GM18867 (cell line): ENCODE measurements at regions not wholly inside any gene's neighbourhood (a gene's known extent, or its start where the extent isn't known, plus 50 kb on each side); places are given as distances from the start of the nearest gene placed in this dataset.

ENCODE experiments used
- ATAC-seq: cut with Tn5 transposase; IDR thresholded peaks from one replicate; pipeline ENCODE4 v1.9.1; 2021; ENCODE audit warnings: mild to moderate bottlenecking, moderate library complexity; ENCODE audit not compliant: unreplicated experiment

DNA sequence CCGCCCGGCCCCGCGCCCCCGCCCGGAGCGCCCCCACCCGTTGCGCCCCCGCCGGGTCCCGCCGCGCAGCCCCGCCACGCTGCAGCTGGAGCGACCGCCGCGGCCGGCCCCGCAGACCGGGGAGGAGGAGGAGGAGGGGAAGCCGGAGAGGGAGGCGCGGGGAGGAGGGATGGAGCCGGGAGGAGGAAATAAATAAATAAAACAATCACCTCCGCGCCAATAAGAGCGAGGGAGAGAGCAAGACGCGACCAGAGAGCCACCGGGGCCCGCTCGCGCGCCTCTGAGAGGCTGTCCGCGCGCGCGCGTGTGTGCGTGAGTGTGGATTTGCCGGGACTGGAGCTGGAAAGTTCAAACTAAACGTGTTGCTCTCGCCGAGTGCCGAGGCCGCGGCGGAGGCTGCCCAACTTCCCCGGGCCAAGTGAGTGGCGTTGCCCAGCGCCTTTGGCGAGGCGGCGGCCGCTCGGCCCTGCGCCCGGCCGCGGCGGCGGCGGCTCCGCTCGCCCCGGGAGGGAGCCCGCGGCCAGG is 2184.4 kb upstream of the TENM3 start:
- no peak for ATAC-seq

DNA sequence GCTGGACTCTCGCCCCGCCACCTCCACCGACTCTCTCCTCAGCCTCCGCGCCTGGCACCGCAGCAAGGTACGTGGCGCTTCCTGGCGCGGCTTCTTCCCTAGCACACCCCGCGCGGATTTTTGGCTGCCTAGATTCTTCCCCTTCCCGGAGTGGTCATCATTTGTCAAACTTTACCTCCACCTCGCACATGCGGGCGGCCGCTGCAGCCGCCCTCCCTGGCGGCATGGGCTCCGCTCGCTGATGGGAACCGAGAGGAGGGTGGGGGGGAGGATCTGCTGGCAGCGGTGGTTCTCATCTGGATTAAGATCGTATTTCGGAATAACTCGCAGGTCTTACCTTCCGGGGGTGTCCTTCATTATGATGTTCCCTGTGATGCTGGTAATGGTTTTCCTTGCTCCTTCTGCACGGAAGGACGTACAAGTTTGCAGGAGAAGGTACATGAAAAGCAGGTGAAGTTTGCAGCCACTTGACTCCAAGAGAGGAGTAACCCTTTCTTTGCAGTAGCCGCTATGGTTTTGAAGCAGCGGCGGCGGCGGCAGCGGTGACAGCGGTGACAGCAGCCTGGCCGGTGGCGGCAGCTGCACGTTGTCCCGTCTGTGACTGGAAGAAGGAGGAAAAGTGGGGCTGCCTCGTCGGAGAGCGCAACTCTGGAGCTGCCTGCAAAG is 2183.9 kb upstream of the TENM3 start:
- ATAC-seq, result no peak

DNA sequence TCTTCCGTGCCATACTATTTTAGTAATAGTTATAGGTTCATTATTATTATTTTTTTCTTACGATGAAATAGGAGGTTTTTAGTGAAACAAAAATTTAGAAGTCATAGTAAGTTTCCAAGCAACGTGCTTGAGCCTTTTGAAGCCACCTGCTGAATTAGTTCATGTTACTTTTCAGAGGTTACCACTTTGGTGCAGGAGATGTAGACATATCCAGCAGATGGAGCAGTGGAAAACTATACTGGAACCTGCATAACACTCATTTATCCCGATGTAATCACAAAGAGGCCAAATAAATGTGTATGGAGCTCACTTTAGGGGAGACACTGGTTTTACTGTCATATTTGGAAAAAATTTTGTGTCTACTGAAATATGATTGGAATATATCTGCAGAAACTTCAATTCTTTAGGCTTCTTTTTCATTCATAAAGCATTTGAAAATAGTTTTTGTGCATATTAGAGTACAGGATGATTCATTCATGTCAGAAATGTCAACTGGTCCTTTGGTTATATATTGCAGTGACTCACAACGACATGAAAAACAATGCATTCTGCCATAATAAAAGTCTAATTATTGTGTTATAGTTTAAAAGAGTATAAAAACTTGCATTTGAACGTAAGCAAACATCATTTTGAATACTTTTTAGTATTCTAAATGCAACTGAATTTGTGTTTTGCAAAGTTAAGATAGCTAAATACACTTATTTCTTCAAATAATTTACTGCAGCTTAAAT is 2182.9 kb upstream of the TENM3 start:
- ATAC-seq, result no peak

DNA sequence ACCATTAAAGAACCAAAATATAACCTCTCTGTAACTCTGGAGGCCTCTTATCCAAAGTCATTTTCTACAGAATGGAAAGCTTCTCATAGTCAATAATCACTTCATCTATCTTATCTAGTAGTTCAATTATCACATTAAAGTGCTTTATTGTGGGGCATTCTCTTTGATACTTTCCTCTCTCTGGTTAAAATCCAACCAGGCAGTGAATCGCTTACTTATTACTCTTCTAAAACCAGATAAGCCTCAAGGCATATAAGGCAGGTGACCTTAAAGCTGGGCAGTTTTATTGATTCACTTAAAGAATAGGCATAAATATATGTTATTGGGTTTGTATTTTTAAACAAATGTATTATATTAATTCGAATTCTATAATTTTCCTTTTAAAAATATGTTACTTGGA is 2162.1 kb upstream of the TENM3 start:
- no peak for ATAC-seq

DNA sequence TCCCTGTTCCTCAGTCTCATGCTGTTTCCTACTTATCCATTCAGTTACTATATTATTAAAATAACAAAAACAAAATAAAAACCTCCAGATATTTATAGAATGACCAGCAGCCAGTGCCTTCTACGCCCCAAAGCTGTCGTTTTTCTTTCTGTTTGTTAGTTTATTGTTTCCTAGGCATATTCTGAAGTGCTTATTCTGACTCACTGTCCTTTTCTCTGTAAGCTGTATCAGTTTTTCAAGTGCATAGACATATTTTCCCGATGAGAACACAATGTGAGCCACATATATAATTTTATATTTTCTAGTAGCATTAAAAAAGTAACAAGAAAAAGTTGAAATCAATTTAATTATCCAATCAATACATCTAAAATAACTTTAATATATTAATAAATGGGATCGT is 2158.6 kb upstream of the TENM3 start:
- no peak for ATAC-seq

DNA sequence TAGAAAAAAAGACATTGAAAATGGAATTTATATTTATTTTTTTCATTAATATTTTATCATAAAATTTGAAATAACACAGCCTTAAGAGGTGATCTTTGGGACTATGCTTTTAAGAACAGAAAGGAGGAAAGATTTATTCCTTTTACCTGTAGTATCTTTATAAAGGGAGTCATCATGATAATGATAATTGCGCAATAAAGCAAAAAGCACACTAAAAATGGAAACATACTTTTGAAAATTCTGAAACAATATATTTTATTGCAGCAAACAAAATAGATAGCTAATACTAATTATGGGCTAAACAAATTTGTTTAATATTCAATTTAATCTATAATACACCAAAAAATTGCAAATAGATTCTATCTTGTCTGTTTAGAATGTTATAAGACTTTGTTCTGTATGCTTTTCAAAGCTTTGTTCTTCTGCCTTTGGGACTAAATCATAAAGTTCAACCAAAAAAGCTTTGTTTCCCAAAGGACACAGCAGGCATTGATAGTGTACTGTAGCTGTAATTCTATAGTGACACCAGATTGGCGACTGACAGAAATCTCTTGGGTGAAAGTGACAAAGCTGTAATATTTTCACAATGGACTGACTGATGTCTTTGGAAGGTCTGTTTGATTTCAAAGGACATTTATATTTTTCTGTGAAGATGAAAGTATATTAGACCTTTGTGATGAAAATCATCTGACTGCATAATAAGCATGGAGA is 2156.6 kb upstream of the TENM3 start:
- ATAC-seq, result no peak

DNA sequence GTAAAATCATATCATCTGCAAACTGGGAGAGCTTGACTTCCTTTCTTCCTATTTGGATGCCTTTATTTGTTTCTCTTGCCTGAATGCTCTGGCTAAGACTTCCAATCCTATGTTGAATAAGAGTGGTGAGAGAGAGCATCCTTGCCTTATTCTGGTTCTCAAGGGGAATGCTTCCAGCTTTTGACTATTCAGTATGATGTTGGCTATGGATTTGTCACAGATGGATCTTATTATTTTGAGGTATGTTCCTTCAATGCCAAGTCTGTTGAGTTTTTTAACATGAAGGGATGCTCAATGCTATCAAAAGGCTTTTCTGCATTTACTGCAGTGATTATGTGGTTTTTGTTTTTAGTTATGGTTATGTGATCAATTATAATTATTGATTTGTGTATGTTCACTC is 2144.6 kb upstream of the TENM3 start:
- ATAC-seq, result no peak

DNA sequence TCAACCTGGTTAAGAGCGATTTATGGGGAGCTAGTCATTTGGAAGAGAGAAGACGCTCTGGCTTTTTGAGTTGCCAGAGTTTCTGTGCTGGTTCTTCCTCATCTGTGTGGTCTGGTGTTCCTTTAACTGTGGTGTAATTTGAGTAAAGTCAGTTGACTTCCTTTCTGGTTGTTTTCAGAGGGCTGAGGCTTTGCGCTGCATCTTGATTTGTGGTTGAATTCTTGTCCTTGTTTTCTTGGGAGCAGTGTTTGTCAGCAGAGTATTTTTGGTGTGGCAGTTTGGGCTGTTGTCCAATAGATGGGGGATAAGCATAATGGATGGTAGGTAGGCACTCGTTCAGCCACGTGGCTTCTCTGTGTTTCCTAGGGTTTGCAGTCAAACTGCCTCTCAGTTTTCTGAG is 2143.2 kb upstream of the TENM3 start:
- ATAC-seq, result no peak

DNA sequence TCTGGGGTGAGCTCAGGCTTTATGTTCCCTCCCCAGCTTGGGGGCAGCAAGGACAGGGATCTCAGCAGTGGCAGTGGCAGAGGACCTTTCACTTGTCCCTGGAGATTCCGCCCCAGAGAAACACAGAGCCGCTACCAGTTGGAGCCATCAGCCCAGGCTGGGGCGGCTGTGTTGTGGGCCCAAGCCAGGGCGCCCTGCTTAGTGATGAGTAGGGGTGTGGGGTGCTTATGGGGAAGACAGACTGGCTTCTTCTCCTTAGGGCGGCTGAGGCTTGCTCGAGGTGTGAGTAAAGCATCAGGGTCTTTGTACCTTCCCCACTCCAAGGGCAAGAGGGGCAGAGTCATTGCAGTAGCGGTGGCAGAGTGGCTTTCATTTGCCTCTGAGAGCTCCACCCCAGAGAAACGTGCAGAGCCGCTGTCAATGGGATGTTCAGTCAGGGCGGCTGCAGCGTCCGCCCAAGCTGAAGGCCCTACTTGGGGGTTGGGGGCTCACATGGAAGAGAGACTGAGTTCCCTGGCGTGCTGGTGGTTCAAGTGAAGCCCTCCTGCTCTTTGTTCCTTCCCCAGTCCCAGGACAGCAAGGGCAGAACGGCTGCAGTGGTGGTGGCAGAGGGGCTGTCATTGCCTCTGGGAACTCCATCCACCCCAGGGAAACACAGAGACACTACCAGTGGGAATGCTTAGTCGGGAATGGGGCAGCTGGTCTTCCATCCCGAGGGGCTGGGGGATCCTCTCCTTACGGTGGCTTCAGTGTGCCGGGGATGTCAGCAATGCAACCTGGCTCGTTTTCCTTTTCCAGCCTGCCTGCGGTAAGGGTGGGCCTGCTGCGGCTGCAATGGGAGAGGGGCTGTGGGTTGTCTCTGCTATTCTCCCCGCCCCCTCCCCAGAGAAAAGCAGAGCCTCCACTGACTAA is 2142.5 kb upstream of the TENM3 start:
- ATAC-seq, result no peak

DNA sequence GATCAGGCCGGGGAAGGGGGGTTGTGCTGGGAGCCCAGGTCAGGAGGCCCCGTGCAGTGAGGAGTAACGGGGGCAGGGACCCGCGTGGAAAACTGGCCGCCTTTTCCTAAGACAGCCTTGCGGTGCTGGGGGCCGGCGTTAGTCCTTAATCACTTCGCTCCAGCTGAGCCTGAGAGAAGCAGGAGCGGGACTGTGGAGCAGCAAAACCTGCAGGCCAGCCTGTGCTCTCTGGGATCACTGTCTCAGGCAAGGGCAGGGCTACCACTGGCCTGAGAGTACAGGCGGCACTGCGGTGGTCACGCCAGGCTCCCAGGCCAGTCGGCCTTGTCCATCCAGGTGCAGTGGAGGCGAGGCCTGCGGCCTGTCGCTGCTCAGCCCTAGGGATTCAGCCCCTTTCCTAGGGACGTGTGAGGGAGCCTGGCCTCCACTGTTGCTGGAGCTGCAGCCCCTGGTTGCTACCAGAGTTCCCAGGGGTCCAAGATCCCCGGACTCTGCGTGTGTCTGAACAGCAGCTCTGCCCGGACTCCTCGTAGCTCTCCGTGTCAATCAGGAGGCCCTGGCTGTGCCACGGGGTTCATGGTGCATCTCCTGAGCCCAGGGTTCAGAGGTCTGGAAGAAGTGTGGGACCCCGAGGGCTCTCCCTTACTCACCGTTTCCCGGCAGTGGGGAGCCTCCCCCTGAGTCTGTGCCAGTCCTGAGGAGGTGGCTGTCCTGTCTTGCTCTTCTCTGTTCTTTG is 2141.7 kb upstream of the TENM3 start:
- no peak for ATAC-seq

DNA sequence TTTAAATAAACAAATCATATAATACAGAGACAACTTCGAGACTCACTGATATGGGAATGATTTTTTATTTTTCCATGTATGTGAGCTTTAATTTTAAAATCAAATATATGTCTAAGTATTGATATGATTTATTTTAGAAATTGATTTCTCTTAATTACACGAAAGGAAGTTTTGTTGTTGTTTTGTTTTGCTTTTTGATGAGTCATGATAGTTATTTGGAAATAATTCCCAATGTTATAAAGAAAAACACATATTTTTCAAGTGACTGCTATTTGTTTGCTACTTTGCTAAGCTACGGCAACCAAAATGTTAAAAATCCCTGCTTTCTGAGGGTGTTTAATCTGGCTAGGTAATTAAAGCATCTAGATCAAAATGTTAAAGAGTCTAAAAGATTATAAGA is 2139.4 kb upstream of the TENM3 start:
- ATAC-seq, result no peak

DNA sequence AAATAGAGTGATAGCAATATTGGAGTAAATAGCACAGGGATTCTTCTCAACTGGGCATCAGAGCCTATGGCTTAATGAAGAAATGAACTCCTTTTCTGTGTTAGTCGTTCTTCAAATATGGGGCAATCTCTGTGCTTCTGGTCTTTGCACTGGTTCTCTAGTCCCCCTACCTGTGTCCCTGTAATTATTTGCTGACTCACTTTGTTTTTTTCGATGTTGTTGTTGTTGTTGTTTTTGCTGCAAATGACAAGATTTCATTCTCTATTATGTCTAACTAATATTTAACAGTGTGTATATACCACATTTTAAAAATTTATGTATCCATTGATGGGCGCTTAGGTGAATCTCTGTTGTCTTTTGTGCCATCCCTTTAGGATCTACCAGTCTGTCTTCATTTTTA is 2137.8 kb upstream of the TENM3 start:
- no peak for ATAC-seq

DNA sequence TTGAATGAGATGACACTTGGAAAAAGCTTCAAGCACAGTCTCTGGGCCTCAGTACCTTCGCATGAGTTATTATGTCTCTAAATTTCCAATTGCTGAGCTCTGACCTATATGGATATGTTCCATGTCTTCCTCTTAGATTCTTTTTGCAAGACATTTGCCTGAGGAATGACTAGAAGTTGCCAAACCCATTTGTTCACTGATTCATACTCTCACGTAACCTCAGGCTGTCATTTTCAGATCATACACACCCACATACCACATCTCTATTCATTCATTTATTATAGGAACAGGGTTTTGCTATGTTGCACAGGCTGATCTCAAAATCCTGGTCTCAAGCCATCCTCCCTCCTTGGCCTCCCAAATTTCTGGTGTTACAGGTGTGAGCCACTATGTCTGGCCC is 2137.1 kb upstream of the TENM3 start:
- no peak for ATAC-seq

DNA sequence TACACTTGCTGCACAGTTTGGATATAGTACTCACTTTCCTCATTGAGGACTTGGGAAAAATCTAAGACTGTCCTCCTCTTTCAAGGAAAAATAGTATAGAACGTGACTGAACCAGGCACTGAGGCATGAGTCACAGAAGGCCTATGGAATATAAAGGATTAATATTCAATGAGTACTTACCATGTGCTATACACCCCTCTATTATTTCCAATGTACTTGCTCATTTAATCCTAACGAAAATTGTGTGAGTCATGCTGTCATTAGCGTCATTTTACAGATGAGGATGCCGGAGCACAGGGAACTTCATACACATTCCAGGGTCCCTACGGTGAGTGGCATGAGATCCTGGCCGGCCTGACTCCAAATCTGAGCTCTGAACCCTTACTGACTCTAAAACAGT is 2136.2 kb upstream of the TENM3 start:
- no peak for ATAC-seq

DNA sequence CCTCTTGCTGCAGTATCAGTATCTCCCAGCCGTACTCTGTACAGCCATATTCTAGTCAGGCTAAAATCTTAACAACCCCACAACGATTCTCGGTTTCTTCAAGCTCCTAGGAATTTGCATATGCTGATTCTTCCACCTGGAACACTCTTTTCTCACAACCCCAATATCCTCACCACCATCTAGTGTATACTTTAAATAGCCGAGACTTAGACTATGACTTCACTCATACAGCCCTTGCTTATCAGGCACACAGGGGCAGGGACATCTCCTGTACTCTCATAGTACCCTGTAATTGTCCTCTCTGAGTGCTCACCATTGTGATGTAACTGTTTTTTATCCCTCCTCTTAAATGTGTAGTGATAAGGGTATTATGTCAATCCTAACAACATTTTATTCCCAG is 2126.4 kb upstream of the TENM3 start:
- ATAC-seq, result no peak

DNA sequence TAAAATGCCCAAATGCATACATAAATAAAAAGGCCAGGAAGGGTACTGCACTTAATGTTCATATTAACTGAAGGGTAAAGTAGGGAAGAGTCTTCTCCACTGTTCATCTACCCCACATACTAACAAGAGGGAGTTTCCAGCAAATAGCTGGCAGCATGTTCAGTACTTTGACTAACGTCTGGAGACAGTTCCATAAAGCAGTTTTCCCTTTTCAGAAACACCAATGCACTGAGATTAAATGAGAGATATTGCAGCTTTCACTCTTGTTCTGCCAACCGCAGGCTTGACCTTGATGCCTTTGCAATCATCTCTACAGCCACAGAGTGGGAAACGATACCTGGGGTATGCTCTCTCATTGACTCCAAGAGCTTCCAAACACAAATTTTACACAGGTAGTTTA is 2123.1 kb upstream of the TENM3 start:
- no peak for ATAC-seq

DNA sequence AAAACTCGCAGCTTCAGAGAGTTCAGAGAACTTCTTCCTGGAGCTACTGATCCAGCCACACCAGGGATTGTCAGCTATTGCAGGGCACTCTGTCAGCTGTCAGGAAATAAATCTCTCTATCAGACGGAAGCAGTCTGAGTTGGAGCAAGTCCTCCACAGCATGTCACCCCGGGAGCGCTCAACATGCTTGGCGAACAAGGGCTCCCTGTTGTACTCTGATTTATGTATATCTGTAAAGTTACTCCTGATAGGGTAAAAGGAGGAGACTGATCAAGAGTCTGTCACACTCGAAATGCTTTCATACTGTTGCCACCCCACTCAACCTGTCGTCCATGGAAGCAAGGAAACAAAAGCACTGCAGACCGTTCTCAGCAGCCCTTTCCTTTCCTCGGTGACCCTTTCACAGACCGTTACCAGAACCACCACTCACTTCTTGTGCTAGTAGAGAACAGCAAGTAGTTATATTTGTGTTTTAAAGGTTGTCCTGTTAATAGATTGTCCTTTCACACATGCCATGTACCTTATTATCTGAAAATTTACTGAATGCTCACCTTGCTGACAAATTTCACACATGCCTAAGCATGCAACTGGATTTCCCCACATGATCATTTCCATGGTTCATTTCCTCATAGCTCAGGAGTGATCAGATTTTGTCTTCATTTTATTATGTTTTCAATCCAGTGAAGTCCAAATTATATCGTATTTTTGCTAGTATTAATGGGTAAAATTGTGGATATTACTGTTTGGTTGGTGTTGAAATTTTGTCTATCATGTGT is 2108.9 kb upstream of the TENM3 start:
- ATAC-seq, result no peak

DNA sequence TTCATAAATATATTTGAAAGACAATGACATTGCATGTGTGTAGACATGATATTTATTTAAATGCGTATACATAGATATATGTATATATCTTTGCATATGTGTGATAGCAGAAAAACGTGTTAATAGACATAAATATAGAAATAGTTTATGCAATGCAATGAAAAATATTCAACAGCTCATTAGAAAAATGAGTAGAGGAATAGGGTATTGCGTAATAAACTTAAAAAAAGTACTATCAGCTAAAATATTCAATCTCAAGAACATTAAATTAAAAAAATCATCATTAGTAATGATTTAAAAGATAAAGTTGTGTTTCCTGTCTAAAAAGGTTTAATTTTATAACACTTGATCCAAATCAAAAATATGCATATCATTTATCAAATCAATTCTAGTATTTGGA is 2101.5 kb upstream of the TENM3 start:
- ATAC-seq, result no peak

DNA sequence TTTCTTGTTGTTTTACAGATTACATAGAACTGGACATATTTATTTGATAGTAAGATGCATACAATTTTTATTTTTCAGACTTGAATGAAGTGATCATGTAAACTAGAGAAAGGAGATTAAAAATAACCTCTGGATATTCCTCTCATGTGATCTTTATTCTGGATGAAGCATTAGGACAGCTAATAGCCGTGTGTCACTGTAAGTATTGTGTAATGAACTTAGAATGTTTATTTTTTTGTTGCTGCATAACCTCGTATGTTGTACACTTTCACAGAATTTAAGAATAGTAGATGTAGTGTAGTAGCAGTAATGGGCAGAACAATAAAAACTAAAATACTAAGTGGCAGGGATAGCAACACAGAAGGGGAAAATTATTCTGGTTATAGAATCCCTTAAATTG is 2094.5 kb upstream of the TENM3 start:
- ATAC-seq, result no peak

DNA sequence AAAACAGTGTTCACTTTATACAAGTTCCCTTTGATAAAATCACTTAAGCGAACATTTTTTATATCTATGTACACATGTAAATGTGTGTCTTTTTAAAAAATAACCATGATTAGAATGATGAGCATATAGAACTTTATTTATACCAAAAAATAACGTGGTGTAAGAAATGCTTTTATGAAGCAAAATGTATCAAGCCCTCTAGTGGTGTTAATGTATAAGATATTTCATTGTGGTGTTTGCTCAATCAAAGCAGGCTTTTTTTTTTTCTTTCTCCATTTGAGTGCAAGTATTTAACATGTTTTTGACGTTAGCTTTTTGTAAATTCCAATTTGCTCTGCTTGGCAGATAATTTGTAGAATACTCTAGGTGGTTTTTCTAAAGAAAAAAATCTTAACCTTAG is 2092.4 kb upstream of the TENM3 start:
- no peak for ATAC-seq
